A673 (cell line): ENCODE measurements at regions not wholly inside any gene's neighbourhood (a gene's known extent, or its start where the extent isn't known, plus 50 kb on each side); places are given as distances from the start of the nearest gene placed in this dataset.

Experiments used
- BruUV-seq: library from RNA; stranded (reverse); fragments of 400-500 nt; replicated peaks from 2 replicates; lab custom pipeline; 2021; lab: Mats Ljungman, UMichigan
- CTCF ChIA-PET: fragments of 300-600 bp; sonication (Branson Sonifier 250); formaldehyde crosslinking; loops from one replicate; lab custom pipeline; 2022; ENCODE audit warnings: antibody characterized with exemption; lab: Charles Lee
- POLR2A ChIA-PET: fragments of 300-600 bp; sonication (Branson Sonifier 250); formaldehyde crosslinking; loops from one replicate; lab custom pipeline; 2022; ENCODE audit warnings: antibody characterized with exemption; ENCODE audit not compliant: low non-redundant PET; lab: Charles Lee
- DNase-seq: peaks from one replicate; pipeline ENCODE4 v3.0.0-alpha.2; 2015; ENCODE audit warnings: low spot score
- H3K27ac ChIP-seq: fragments of 200-600 bp; sonication (generic); 2 replicates; pipeline ENCODE4 v1.5.1; 2016; ENCODE audit warnings: mixed run types, low read depth, mild to moderate bottlenecking, mixed read lengths, antibody characterized with exemption, low read length; ENCODE audit not compliant: poor library complexity, severe bottlenecking
- H3K27me3 ChIP-seq: fragments of 200-600 bp; sonication (generic); replicated peaks from 2 replicates; pipeline ENCODE4 v1.6.1; 2017; ENCODE audit warnings: mixed run types, low read depth, mild to moderate bottlenecking, mixed read lengths, antibody characterized with exemption, low read length; ENCODE audit not compliant: insufficient read depth, poor library complexity
- H3K36me3 ChIP-seq: fragments of 200-600 bp; sonication (generic); 2 replicates; pipeline ENCODE4 v1.6.1; 2016; ENCODE audit warnings: mixed run types, mild to moderate bottlenecking, mixed read lengths, antibody characterized with exemption, low read length; ENCODE audit not compliant: insufficient read depth, poor library complexity, severe bottlenecking
- H3K4me1 ChIP-seq: fragments of 200-600 bp; sonication (generic); 2 replicates; pipeline ENCODE4 v1.6.1; 2017; ENCODE audit warnings: mixed run types, mild to moderate bottlenecking, mixed read lengths, antibody characterized with exemption, low read length; ENCODE audit not compliant: insufficient read depth, poor library complexity, severe bottlenecking
- H3K4me3 ChIP-seq: fragments of 200-600 bp; sonication (generic); 2 replicates; pipeline ENCODE4 v1.5.1; 2016; ENCODE audit warnings: low read depth, mixed run types, mild to moderate bottlenecking, mixed read lengths, low read length; ENCODE audit not compliant: poor library complexity, severe bottlenecking
- H3K9me3 ChIP-seq: fragments of 200-600 bp; sonication (generic); 2 replicates; pipeline ENCODE4 v1.6.1; 2016; ENCODE audit warnings: mixed run types, low read depth, mild to moderate bottlenecking, mixed read lengths, antibody characterized with exemption, low read length; ENCODE audit not compliant: poor library complexity, severe bottlenecking
- CTCF ChIP-seq: fragments of 300-800, 200-600 bp; sonication (generic); conservative IDR thresholded peaks from 2 replicates; pipeline ENCODE4 v1.5.1; 2017; ENCODE audit warnings: low read depth, mild to moderate bottlenecking, antibody characterized with exemption, low read length, moderate library complexity, mixed read lengths
- EZH2 ChIP-seq: fragments of 200-600 bp; sonication (generic); IDR thresholded peaks from 2 replicates; pipeline ENCODE4 v1.6.1; 2017; ENCODE audit warnings: borderline replicate concordance, low read depth, mild to moderate bottlenecking, mixed read lengths, antibody characterized with exemption, low read length; ENCODE audit not compliant: poor library complexity, severe bottlenecking
- intact Hi-C: fragments of 100-400 bp; cut with micrococcal nuclease; formaldehyde crosslinking; loops from one replicate; pipeline ENCODE4 v1.10.0; 2022; ENCODE audit not compliant: unreplicated experiment

- Histone ChIP-seq H3K27ac (no peak overlapping the region), H3K9me3 (no peaks in the 10 kb centered on the region), H3K36me3 (no peaks in the 10 kb centered on the region), H3K4me1 (no peaks in the 10 kb centered on the region), H3K4me3 (no peak overlapping the region), H3K27me3 (no peaks in the 10 kb centered on the region)
- ChIA-PET POLR2A (no interaction called here), CTCF (no interaction called here)
- no peak for DNase-seq
- intact Hi-C loops: no loop called here
- TF ChIP-seq CTCF (no peak), EZH2 (no peak)
- no TSS peak for BruUV-seq
Observed at GRCh38 chr5:166240705-166241104, 2050.7 kb upstream of the WWC1 start.

GRCh38 chr5:166245556-166245955, 2045.9 kb upstream of the WWC1 start:
- Histone ChIP-seq H3K9me3 (no peaks in the 10 kb centered on the region), H3K4me1 (no peaks in the 10 kb centered on the region), H3K27ac (no peak overlapping the region), H3K4me3 (no peak overlapping the region), H3K27me3 (no peaks in the 10 kb centered on the region), H3K36me3 (no peaks in the 10 kb centered on the region)
- intact Hi-C loops: no loop called here
- CTCF ChIA-PET: no interaction called here
- POLR2A ChIA-PET: no interaction called here
- TF ChIP-seq EZH2 (no peak), CTCF (no peak)
- DNase-seq: no peak
- BruUV-seq: no TSS peak

- intact Hi-C loops: no loop called here
Observed at GRCh38 chr5:166251786-166252185, 2039.7 kb upstream of the WWC1 start.

More at GRCh38 chr5:166251786-166252185, 2039.7 kb upstream of the WWC1 start:
- BruUV-seq: no TSS peak
- Histone ChIP-seq H3K27ac (no peak overlapping the region), H3K9me3 (no peaks in the 10 kb centered on the region), H3K4me1 (no peaks in the 10 kb centered on the region), H3K27me3 (no peaks in the 10 kb centered on the region), H3K36me3 (no peaks in the 10 kb centered on the region), H3K4me3 (no peak overlapping the region)
- CTCF ChIA-PET: no interaction called here
- DNase-seq: no peak
- POLR2A ChIA-PET: no interaction called here
- TF ChIP-seq EZH2: no peak
- TF ChIP-seq CTCF: no peak
